ENCODE measurements at regions not wholly inside any gene's neighbourhood (a gene's known extent, or its start where the extent isn't known, plus 50 kb on each side); places are given as distances from the start of the nearest gene placed in this dataset.

GRCh38 chr18:46426021-46426678 is 230.9 kb downstream of the LOXHD1 start (continued):
- TF ChIP-seq CHD7 (IDR thresholded peaks at IDR 0.05; ENCODE audit: insufficient replicate concordance, low read length) (no peak), POLR2AphosphoS5 (IDR thresholded peaks at IDR 0.05; ENCODE audit: low read depth, low read length) (no peak), CREB1 (IDR thresholded peaks at IDR 0.05) (no peak), SRF (IDR thresholded peaks at IDR 0.05; ENCODE audit: low read depth, low read length) (no peak), TEAD4 (IDR thresholded peaks at IDR 0.05; ENCODE audit: low read depth, low read length) (no peak), SIRT6 (IDR thresholded peaks at IDR 0.05; ENCODE audit: low read length) (no peak), BRCA1 (IDR thresholded peaks at IDR 0.05; ENCODE audit: low read depth, low read length) (no peak), YY1 (IDR thresholded peaks at IDR 0.05; ENCODE audit: low read depth, low read length) (no peak), EZH2 (IDR thresholded peaks at IDR 0.05; ENCODE audit: low read depth, low read length, severe bottlenecking) (no peak), SIN3A (conservative IDR thresholded peaks at IDR 0.05 in 1 of 2, IDR thresholded peaks at IDR 0.05 in 1 of 2; ENCODE audit: low read depth in 1 of 2, low read length in 2 of 2) (no peak)
- TF ChIP-seq, protein P1, sequence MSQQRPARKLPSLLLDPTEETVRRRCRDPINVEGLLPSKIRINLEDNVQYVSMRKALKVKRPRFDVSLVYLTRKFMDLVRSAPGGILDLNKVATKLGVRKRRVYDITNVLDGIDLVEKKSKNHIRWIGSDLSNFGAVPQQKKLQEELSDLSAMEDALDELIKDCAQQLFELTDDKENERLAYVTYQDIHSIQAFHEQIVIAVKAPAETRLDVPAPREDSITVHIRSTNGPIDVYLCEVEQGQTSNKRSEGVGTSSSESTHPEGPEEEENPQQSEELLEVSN (IDR thresholded peaks at IDR 0.05), result no peak

Measured in H1 (cell line).